HG03025 (cell line): ENCODE measurements at regions not wholly inside any gene's neighbourhood (a gene's known extent, or its start where the extent isn't known, plus 50 kb on each side); places are given as distances from the start of the nearest gene placed in this dataset.
"Not testable (repeated sequence)": the region's sequence is repeated elsewhere in the genome, so short reads cannot be mapped to it uniquely, and the experiment has no call there.

ENCODE experiments used
- ATAC-seq: cut with Tn5 transposase; IDR thresholded peaks from one replicate; pipeline ENCODE4 v1.9.1; 2021; ENCODE audit warnings: mild to moderate bottlenecking, moderate library complexity; ENCODE audit not compliant: unreplicated experiment, low FRiP score

- ATAC-seq, result no peak
Measured at GRCh38 chr15:96038131-96038530, 292.4 kb upstream of the NR2F2 start.

DNA sequence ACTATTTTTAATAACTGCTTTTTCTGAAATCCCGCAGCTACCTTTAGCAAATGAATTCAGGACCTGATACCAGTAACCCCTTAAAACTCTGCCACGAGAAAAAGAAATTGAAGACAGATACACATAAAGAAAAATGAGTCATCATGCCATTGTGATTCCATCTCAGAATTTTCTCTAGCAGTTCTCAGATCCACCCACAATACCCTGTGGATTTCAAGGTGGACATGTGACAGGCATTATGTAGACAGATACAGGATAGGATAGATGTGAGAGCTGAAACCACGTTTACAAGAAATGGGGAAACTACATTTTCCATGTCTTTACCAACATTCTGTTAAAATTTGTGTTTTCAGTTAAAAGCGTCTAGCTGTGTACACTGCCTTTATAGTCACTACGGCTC, 291.9 kb upstream of the NR2F2 start:
- no peak for ATAC-seq

- ATAC-seq, result no peak
Measured at GRCh38 chr15:96041982-96042733, 288.3 kb upstream of the NR2F2 start.

DNA sequence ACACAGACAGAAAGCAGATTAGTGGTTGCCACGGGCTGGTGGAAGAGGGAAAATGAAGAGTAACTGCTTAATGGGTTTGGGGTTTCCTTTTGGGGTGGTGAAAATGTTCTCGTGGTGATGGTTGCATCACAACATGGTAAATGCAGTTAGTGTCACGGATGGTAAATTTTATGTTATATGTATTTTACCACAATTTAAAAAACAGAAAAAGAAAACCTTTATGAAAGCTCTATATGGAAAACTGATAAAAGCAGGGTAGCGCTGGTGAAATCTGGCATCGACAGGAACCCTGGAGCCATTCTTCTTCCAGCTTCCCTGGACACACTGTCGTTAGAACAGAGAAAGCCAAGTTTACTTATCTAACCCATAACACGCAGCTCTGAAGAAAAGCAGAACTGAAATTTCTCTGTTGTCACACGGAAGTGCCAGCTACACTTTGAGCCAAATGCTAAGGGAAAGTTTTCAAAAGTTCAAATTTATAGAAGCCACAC, 287.7 kb upstream of the NR2F2 start:
- peak; percentile 91 for ATAC-seq

- ATAC-seq, result no peak
Measured at GRCh38 chr15:96043591-96044171, 286.8 kb upstream of the NR2F2 start.

DNA sequence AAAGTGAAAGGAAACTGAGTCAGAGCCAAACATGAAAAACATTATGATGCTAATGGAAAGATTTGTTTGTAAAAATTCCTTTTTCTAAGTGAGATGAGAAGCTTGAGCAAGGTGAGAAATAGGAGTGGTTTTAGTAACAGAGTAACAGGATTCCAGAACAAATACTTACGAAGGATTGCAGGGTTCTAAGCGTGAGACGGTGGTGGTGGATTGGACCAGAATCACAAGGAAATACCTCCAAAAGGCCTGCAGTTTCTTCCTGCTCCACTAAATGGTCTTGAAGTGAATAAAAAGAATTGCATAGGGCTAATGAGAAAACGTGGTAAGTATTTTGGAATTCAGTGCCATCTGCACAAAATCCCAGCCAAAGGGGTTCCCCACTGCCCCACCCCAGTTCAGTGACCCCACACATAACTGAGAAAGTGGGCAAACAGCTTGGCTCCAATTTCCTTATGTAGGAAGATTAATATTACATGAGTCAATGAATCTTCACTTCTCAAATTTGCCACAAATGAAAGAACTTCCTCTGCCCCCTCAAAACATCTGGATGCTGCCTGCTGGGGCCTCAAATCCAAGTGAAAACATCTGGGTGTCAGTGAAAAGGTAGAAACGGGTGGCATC, 283.8 kb upstream of the NR2F2 start:
- ATAC-seq, result no peak

- no peak for ATAC-seq
Measured at GRCh38 chr15:96047255-96047931, 283.1 kb upstream of the NR2F2 start.

DNA sequence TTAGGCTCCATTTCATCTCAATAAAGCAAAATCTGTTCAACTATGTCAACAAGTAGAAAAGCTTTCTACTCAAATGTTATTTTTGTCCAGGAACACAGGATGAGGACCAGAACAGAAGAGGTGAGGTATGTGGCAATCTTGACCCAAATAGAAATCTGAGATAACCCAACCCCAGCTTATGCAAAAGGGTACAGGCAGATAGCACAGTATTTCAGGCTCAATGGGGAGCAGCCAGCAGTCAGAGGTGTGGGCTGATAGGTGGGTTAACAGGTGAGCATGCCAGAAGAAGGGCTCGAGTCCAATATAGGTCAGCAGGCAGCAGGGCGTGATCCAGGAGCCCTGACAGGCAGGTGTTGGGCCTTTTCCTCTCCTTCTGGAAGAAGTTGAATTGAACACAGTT, 281.2 kb upstream of the NR2F2 start:
- no peak for ATAC-seq

- no peak for ATAC-seq
Measured at GRCh38 chr15:96049766-96050165, 280.7 kb upstream of the NR2F2 start.

DNA sequence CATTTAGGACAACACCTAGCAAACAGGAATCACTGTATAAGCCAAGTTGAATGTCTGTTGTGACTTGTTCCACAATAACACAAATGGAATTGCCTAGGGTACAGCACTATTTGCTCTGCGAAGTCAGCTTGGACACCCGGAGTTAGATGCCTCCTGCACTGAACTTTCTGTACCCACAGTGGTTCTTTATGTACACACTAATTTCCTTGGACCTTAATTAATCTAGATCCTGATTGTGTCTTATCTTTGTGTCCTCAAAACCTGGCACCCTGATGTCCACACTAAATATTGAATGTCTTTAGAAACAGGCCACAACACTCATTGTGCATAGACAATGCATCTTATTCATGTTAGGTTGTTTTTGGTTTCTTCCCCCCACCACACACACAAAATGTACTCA, 278.9 kb upstream of the NR2F2 start:
- ATAC-seq, result no peak

DNA sequence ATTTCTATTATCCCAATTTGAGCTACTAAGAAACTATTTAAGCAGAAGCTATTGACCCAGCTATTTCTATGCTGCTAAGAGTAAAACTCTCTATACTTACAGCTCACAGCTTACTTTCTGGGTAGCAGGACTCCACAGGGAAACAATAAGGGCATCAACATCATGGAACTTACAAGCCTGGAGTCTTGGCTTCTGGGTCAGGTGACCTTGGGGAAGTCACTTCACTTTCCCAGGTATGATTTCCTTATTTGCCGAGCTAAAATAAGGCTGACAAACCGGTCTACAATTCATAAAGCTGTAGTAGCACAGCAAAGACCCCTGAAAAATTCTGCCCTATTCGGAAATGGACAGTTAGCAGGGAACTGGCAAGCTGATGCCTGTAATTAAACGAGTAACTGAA, 278.3 kb upstream of the NR2F2 start:
- no peak for ATAC-seq

GRCh38 chr15:96052572-96053030, 277.9 kb upstream of the NR2F2 start:
- ATAC-seq, result no peak

GRCh38 chr15:96053031-96053780, 277.3 kb upstream of the NR2F2 start:
- no peak for ATAC-seq

- ATAC-seq, result no peak
Measured at GRCh38 chr15:96053781-96054428, 276.6 kb upstream of the NR2F2 start.

- no peak for ATAC-seq
Measured at GRCh38 chr15:96054621-96055020, 275.9 kb upstream of the NR2F2 start.

DNA sequence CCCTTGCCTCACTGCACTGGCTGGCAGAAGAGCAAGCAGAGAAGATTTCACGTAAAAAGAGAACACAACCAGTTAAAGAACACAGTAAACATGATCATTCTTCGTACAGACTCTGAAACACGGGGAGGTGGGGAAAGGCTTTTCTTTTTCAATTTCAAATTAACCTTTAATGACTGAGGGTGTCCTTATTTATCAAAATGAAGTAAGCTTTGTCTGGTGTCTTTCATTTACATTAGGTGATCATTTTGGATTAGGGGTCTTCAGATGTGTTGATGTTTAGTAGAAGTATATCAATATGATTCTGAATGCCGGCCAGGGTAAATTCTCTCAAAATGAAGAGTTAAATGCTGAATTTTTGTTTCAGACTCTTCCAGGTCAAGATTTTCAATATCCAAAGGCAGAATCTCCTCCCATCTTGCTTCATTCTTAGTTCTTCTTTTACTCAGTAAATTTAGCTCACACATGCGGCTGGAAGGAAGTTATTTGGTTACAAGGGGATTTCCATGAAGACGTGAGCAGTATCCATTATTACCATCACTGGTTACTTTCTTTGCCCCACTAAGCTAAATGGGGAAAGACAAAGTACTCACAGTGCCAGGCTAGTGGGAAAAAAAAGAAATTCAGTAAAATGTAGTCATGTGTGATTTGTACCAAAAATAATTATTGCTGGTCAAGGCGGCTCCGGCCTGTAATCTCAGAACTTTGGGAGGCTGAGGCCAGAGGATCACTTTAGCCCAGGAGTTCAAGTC, 272.2 kb upstream of the NR2F2 start:
- ATAC-seq, result no peak

DNA sequence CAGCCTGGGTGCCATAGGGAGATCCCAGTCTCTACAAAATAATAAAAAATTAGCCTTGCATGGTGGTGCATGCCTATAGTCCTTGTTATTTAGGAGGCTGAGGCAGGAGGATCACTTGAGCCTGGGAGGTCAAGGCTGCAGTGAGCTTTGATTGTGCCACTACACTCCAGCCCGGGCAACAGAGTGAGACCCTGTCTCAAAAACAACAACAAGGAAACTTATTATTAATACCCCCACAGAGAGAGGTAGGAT, 271.7 kb upstream of the NR2F2 start:
- not testable (repeated sequence) for ATAC-seq

DNA sequence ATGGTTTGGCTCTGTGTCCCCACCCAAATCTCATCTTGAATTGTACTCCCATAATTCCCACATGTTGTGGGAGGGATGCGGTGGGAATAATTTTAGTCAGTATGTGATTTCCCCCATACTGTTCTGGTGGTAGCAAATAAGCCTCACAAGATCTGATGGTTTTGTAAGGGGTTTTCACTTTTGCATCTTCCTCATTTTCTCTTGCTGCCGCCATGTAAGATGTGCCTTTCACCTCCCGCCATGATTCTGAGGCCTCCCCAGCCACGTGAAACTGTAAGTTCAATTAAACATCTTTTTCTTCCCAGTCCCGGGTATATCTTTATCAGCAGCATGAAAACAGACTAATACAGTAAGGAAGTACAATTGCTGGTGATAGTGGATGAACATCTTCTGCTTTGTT, 269.9 kb upstream of the NR2F2 start:
- ATAC-seq, result not testable (repeated sequence)

GRCh38 chr15:96064351-96064756, 266.1 kb upstream of the NR2F2 start:
- ATAC-seq, result no peak

GRCh38 chr15:96066126-96066525, 264.4 kb upstream of the NR2F2 start:
- ATAC-seq, result no peak
